Spleen (tissue), 11 donors: ENCODE measurements at regions not wholly inside any gene's neighbourhood (a gene's known extent, or its start where the extent isn't known, plus 50 kb on each side); places are given as distances from the start of the nearest gene placed in this dataset.
"Not testable (repeated sequence)": the region's sequence is repeated elsewhere in the genome, so short reads cannot be mapped to it uniquely, and the experiment has no call there.

ENCODE experiments used
- DNase-seq: peaks from one replicate; pipeline ENCODE4 v3.0.0-alpha.2; 2020
- H3K27ac ChIP-seq, 8 donors: fragments of 200-600 bp; sonication (generic) in 7 of 8; 1 replicate in 4 of 8; 2 replicates in 4 of 8; pipeline versions ENCODE4 v1.5.0 to v1.8.0; 2016 to 2021; ENCODE audit warnings: inconsistent platforms in 4 of 8, mild to moderate bottlenecking in 4 of 8, moderate library complexity in 1 of 8
- H3K27me3 ChIP-seq, 7 donors: fragments of 200-600 bp; sonication (generic) in 6 of 7; replicated peaks in 1 of 7; 1 replicate in 4 of 7; 2 replicates in 3 of 7; pipeline versions ENCODE4 v1.5.0 to v1.8.0; 2016 to 2021; ENCODE audit warnings: inconsistent platforms in 3 of 7, mild to moderate bottlenecking in 1 of 7
- H3K36me3 ChIP-seq, 6 donors: fragments of 200-600 bp; sonication (generic) in 5 of 6; 1 replicate in 4 of 6; 2 replicates in 2 of 6; pipeline versions ENCODE4 v1.5.0 to v1.8.0; 2016 to 2021; ENCODE audit warnings: inconsistent platforms in 2 of 6
- H3K4me1 ChIP-seq, 6 donors: fragments of 200-600 bp; sonication (generic) in 5 of 6; 1 replicate in 3 of 6; 2 replicates in 3 of 6; pipeline versions ENCODE4 v1.5.0 to v1.8.0; 2016 to 2021; ENCODE audit warnings: inconsistent platforms in 3 of 6
- H3K4me3 ChIP-seq, 8 donors: fragments of 200-600 bp; sonication (generic) in 7 of 8; 1 replicate in 4 of 8; 2 replicates in 4 of 8; pipeline versions ENCODE4 v1.5.0 to v1.8.0; 2016 to 2021; ENCODE audit warnings: inconsistent platforms in 4 of 8, mild to moderate bottlenecking in 4 of 8, moderate library complexity in 2 of 8
- H3K9me3 ChIP-seq, 8 donors: fragments of 200-600 bp; sonication (generic) in 7 of 8; 1 replicate in 4 of 8; 2 replicates in 4 of 8; pipeline versions ENCODE4 v1.5.0 to v1.8.0; 2016 to 2021; ENCODE audit warnings: inconsistent platforms in 4 of 8
- POLR2A ChIP-seq, 3 donors: fragments of 450-650 bp; IDR thresholded peaks; one replicate each; pipeline ENCODE4 v1.5.1; 2017; ENCODE audit warnings: antibody characterized with exemption in 3 of 3, mild to moderate bottlenecking in 1 of 3
- POLR2AphosphoS5 ChIP-seq, 3 donors: sonication (generic); formaldehyde crosslinking; IDR thresholded peaks; one replicate each; pipeline ENCODE4 v1.5.1; 2017; ENCODE audit warnings: antibody characterized with exemption in 3 of 3
- WGBS, 5 donors: extraction: QIAGEN DNeasy Blood & Tissue Kit in 3 of 5; methylation state at CpG; one replicate each; pipeline versions ENCODE4 v1.1.5 to v1.1.7; 2013 to 2018; 5-methylcytosine and 5-hydroxymethylcytosine counted together
- intact Hi-C: fragments of 100-400 bp; cut with DNase I; formaldehyde crosslinking; loops from one replicate; pipeline ENCODE4 v1.15.0; 2023; ENCODE audit warnings: low total_unique reads
- TF ChIP-seq, protein P1 (sequence below), 11 experiments: fragments of 200-600 bp in 7 of 11; fragments of 450-650 bp in 4 of 11; sonication (generic) in 4 of 11; IDR thresholded peaks in 8 of 11; conservative IDR thresholded peaks in 3 of 11; 1 replicate in 7 of 11; 2 replicates in 4 of 11; pipeline versions ENCODE4 v1.4.0 to v1.8.0; 2016 to 2021; ENCODE audit warnings: antibody characterized with exemption in 11 of 11, inconsistent platforms in 4 of 11, mild to moderate bottlenecking in 1 of 11
- donor health status: healthy with polysubstance abuse.
- donor health status: DM: no; HTN: no; CAD: no; lungs with moderate emphysema.
- donor health status: DM: no; HTN: no; CAD: no.
- donor health status: Bipolar disorder and iron deficiency.
- donor health status: healthy.
- donor health status: DM: no; HTN: no; CAD: no.
- donor health status: DM: yes; HTN: yes; CAD: no.

DNA sequence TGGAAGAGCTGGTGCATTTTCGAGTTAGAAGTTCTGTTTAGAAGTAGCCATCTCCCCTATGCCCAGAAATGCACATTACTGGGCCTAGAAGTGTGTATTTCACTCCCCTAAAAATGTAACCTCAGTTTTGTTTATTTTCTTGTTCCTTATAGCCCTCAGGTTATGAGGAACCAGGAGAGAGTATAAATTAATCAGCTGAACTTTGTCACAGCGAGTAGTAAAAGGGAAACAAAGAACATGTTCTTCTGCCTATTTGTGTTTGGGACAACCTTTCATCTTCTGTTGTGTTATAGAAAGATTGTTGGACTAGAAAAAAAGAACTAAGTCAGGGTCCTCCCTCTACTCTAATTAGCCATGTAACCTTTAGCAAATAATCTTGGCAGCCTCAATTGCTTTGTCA is 160.5 kb upstream of the PDE4B start:
- DNase-seq, result no peak
- 78 to 88% (median 85%) methylated on average over 2 of the region's 2 CpGs for WGBS, 5 donors
- H3K4me3 ChIP-seq, result no peak overlapping the region
- no peaks in the 10 kb centered on the region for H3K36me3 ChIP-seq
- H3K9me3 ChIP-seq, result no peaks in the 10 kb centered on the region
- TF ChIP-seq POLR2AphosphoS5 (IDR thresholded peaks at IDR 0.05) (no peak), POLR2A (IDR thresholded peaks at IDR 0.05) (no peak)
- TF ChIP-seq, protein P1, sequence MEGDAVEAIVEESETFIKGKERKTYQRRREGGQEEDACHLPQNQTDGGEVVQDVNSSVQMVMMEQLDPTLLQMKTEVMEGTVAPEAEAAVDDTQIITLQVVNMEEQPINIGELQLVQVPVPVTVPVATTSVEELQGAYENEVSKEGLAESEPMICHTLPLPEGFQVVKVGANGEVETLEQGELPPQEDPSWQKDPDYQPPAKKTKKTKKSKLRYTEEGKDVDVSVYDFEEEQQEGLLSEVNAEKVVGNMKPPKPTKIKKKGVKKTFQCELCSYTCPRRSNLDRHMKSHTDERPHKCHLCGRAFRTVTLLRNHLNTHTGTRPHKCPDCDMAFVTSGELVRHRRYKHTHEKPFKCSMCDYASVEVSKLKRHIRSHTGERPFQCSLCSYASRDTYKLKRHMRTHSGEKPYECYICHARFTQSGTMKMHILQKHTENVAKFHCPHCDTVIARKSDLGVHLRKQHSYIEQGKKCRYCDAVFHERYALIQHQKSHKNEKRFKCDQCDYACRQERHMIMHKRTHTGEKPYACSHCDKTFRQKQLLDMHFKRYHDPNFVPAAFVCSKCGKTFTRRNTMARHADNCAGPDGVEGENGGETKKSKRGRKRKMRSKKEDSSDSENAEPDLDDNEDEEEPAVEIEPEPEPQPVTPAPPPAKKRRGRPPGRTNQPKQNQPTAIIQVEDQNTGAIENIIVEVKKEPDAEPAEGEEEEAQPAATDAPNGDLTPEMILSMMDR (IDR thresholded peaks at IDR 0.05 in 8 of 11, conservative IDR thresholded peaks at IDR 0.05 in 3 of 11), result no peak
- no peaks in the 10 kb centered on the region for H3K27me3 ChIP-seq
- intact Hi-C loops, result no loop called here
- peaks cover 0 to 5% (median 0%) of the 10 kb centered on the region in 6 donors for H3K4me1 ChIP-seq
- H3K27ac ChIP-seq, result no peak overlapping the region

DNA sequence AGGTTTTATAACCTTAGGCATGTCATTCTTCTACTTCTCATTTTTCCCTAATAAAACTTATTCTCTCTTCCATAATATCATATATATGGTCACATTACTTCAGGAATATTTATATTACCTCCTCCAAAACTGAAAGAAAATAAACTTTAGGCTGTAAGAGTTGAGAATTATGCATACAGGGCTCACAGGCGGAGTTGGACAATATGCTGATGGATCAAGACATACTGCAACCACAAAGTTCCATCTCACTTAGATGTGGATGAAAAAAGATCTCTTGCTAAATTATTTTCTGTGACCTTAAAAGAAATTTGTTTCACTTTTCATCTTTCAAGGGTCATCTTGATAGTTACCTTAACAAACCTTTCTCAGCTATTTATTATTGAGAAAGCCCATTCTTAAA is 152.6 kb upstream of the PDE4B start:
- DNase-seq, result no peak
- H3K36me3 ChIP-seq, result no peaks in the 10 kb centered on the region
- no peaks in the 10 kb centered on the region for H3K27me3 ChIP-seq
- WGBS, 5 donors, result 94 to 100% (median 95%) methylated on average over 1 of the region's 1 CpG
- no peaks in the 10 kb centered on the region for H3K9me3 ChIP-seq
- H3K4me1 ChIP-seq, result no peaks in the 10 kb centered on the region
- TF ChIP-seq POLR2AphosphoS5 (IDR thresholded peaks at IDR 0.05) (no peak), POLR2A (IDR thresholded peaks at IDR 0.05) (no peak)
- TF ChIP-seq, protein P1 (IDR thresholded peaks at IDR 0.05 in 8 of 11, conservative IDR thresholded peaks at IDR 0.05 in 3 of 11), result no peak
- H3K4me3 ChIP-seq, result no peak overlapping the region
- no peak overlapping the region for H3K27ac ChIP-seq
- intact Hi-C loops, result no loop called here

- intact Hi-C loops, H3K36me3 ChIP-seq, H3K27ac ChIP-seq, H3K4me3 ChIP-seq, DNase-seq, H3K4me1 ChIP-seq: not testable (repeated sequence)
- Histone ChIP-seq H3K9me3 (peaks cover 0 to 40% (median 6%) of the 10 kb centered on the region in 8 donors), H3K27me3 (peaks cover 0 to 12% (median 0%) of the 10 kb centered on the region in 7 donors)
- WGBS, 5 donors, result 89 to 93% (median 91%) methylated on average over 1 of the region's 1 CpG
Measured at GRCh38 chr1:65649185-65649584, 143.5 kb upstream of the PDE4B start.

- Histone ChIP-seq H3K27ac (no peak overlapping the region), H3K9me3 (peaks cover 0 to 40% (median 6%) of the 10 kb centered on the region in 8 donors), H3K36me3 (no peaks in the 10 kb centered on the region), H3K4me1 (no peaks in the 10 kb centered on the region), H3K27me3 (peaks cover 0 to 12% (median 0%) of the 10 kb centered on the region in 7 donors), H3K4me3 (no peak overlapping the region)
- intact Hi-C loops, result no loop called here
- 17 to 42% (median 26%) methylated on average over 1 of the region's 1 CpG for WGBS, 5 donors
- TF ChIP-seq POLR2AphosphoS5 (IDR thresholded peaks at IDR 0.05) (no peak), POLR2A (IDR thresholded peaks at IDR 0.05) (no peak)
- TF ChIP-seq, protein P1 (IDR thresholded peaks at IDR 0.05 in 8 of 11, conservative IDR thresholded peaks at IDR 0.05 in 3 of 11), result no peak
- no peak for DNase-seq
Measured at GRCh38 chr1:65650682-65651081, 142.0 kb upstream of the PDE4B start.

DNA sequence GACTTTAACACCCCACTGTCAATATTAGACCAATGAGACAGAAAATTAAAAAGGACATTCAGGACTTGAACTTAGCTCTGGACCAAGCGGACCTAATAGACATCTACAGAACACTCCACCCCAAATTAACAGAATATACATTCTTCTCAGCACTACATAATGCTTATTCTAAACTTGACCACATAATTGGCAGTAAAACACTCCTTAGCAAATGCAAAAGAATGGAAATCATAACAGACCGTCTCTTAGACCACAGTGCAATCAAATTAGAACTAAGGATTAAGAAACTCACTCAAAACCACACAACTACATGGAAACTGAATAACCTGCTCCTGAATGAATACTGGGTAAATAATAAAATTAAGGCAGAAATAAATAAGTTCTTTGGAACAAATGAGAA is 138.2 kb upstream of the PDE4B start:
- peaks cover 0 to 12% (median 0%) of the 10 kb centered on the region in 7 donors for H3K27me3 ChIP-seq
- 73 to 88% (median 85%) methylated on average over 2 of the region's 2 CpGs for WGBS, 5 donors
- H3K27ac ChIP-seq, H3K36me3 ChIP-seq, DNase-seq, H3K4me3 ChIP-seq, H3K4me1 ChIP-seq, intact Hi-C loops: not testable (repeated sequence)
- H3K9me3 ChIP-seq, result peaks cover 0 to 35% (median 4%) of the 10 kb centered on the region in 8 donors

DNA sequence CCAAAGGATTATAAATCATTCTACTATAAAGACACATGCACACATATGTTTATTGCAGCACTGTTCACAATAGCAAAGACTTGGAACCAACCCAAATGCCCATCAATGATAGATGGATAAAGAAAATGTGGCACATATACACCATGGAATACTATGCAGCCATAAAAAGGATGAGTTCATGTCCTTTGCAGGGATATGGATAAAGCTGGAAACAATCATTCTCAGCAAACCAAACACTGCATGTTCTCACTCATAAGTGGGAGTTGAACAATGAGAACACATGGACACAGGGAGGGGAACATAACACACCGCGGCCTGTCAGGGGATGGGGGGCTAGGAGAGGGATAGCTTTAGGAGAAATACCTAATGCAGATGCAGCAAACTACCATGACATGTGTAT is 135.1 kb upstream of the PDE4B start:
- intact Hi-C loops, H3K4me3 ChIP-seq, H3K36me3 ChIP-seq, H3K27me3 ChIP-seq, H3K4me1 ChIP-seq, H3K27ac ChIP-seq, DNase-seq: not testable (repeated sequence)
- 91 to 100% (median 96%) methylated on average over 2 of the region's 2 CpGs for WGBS, 5 donors
- peaks cover 0 to 15% (median 0%) of the 10 kb centered on the region in 8 donors for H3K9me3 ChIP-seq
